GM19035 (cell line): ENCODE measurements at regions not wholly inside any gene's neighbourhood (a gene's known extent, or its start where the extent isn't known, plus 50 kb on each side); places are given as distances from the start of the nearest gene placed in this dataset.
"Not testable (repeated sequence)": the region's sequence is repeated elsewhere in the genome, so short reads cannot be mapped to it uniquely, and the experiment has no call there.

ENCODE experiments used
- ATAC-seq: cut with Tn5 transposase; IDR thresholded peaks from one replicate; pipeline ENCODE4 v1.9.1; 2021; ENCODE audit not compliant: unreplicated experiment

- no peak for ATAC-seq
These were observed 142.5 kb downstream of the LCA5 start for GRCh38 chr6:79394690-79395089.

DNA sequence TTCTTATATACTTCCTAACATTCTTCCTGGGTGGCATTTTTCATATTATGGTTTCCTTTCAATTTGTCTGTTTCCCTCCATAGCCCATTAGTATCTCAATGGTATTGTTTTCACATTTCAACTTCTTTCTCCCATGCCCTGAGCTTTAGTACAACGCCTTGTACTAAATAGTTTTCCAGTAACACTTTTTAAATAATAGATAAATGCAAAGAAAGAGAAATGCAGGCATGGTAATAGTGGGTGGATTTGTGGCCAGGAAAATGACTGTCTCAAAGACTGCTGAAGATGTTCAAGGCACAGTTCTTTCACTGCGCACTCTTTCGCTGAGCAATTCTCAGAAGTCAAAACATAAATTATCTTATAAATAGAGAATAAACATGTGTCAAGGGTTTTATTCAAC lies 145.1 kb downstream of the LCA5 start:
- no peak for ATAC-seq

- ATAC-seq, result no peak
These were observed 145.8 kb downstream of the LCA5 start for GRCh38 chr6:79391480-79391879.

DNA sequence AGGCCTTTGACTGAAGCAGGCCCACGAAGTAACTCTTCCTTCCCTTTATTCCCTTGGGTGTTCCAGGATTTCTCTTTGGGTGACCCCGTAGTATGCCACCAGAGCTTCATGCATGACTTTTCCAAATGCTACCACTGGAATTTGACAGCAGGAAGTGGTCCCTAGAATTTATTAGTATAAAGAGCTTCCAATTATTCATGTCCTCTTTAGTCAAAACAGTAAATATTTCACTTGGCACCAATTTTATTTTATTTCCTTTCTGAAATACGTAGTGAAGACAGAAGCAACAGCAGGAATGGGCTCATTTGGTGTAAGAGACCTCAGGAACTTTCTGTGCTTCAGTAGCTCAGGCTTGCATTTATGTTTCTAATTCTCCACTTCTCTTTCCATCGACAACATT lies 151.3 kb downstream of the LCA5 start:
- no peak for ATAC-seq

GRCh38 chr6:79385333-79385732 lies 150.9 kb upstream of the HMGN3 start:
- no peak for ATAC-seq

DNA sequence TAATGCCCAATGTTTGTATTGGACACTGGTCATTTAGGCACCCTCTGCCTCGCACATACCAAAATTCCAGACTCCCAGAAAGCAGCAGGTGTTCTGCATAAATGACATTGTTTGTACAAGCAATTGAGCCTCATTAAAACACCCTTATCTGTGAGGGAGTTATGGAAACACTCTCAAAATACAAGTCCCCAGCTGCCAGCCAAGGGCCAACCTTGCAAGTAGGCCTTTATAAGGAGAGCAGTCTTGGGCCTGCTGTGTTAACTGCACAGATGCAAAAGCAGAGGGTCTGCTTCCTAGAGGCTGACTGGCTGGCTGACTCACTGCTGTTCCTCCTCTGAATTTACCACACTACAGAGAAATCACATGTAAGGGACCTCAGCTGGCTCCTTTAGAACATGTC lies 150.4 kb upstream of the HMGN3 start:
- no peak for ATAC-seq

GRCh38 chr6:79378957-79379356 lies 144.5 kb upstream of the HMGN3 start:
- ATAC-seq, result no peak

- ATAC-seq, result no peak
These were observed 143.4 kb upstream of the HMGN3 start for GRCh38 chr6:79377888-79378348.

- no peak for ATAC-seq
These were observed 142.6 kb upstream of the HMGN3 start for GRCh38 chr6:79377047-79377446.

DNA sequence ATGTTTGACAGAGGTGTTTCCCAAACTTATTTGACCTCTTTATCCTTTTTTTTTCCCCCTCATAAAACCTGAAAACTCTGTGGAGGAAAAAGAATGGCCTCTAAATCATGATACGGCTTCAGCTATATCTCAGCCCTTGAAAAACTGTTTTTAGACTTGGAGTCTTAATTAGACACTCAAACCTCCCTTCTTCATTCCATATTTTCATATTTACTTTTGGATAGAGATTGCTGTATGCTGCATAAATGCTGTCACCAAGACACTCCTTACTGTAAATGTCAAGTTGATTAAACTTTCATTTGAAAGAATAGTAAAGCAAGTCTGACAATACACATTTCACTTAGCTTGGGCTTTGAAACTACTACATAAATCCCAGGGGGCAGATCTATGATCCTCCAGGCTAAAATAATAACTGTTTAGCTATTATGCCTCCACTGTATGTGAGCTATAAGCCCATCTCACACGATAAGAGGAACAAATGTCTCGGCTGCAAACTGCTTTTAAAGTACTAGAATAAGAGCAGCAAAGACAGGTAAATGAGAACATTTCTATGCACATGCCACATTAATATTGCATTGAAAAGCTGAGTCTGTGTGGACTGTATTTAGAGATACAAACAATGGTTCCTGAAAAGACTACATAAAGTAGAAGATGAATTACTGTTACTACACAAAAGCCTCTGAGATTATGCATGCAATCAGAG lies 141.3 kb upstream of the HMGN3 start:
- no peak for ATAC-seq

DNA sequence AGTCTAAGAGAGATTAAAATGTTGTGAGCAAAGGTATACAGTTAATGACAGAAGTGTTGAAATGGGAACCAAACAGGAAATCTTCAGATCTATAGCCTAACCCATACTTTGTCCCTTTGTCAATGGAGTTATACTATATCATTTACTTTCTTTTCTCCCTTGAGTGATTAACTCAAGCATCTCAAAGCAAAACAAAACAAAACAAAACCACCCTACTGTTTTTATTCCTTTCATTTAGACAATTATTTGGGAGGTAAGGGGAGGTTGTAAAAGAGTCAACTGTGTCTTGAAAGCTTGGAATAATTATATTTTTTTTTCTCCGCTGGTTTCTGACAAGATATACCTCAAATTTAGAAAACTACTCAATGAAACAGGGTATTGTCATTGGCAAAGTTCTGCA lies 139.8 kb upstream of the HMGN3 start:
- ATAC-seq, result no peak

GRCh38 chr6:79373880-79374279 lies 139.4 kb upstream of the HMGN3 start:
- no peak for ATAC-seq

DNA sequence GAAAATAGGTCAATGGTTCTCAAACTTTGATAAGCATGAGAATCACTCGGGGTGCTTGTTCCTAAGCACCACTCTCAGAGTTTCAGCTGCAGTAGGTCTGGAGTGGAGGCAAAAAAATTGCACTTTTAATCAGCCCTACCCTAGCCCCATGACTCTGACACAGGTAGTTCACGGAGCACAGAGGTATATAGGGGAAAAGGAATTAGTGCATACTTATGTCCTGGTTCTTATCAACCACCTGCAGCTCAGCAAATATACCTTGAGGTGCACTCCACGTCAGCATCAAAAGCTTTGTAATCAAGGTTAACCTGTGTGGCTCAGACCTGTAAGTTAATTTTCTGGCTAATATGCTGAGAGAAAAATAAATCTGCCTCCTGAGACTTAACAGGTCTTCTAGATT lies 138.8 kb upstream of the HMGN3 start:
- no peak for ATAC-seq

GRCh38 chr6:79372757-79373156 lies 138.3 kb upstream of the HMGN3 start:
- no peak for ATAC-seq

- no peak for ATAC-seq
These were observed 134.5 kb upstream of the HMGN3 start for GRCh38 chr6:79369026-79369425.

GRCh38 chr6:79363441-79363840 lies 129.0 kb upstream of the HMGN3 start:
- not testable (repeated sequence) for ATAC-seq

DNA sequence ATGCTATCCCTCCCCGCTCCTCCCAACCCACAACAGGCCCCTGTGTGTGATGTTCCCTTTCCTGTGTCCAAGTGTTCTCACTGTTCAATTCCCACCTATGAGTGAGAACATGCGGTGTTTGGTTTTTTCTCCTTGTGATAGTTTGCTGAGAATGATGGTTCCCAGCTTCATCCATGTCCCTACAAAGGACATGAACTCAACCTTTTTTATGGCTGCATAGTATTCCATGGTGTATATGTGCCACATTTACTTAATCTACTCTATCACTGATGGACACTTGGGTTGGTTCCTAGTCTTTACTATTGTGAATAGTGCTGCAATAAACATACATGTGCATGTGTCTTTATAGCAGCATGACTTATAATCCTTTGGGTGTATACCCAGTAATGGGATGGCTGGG lies 126.6 kb upstream of the HMGN3 start:
- not testable (repeated sequence) for ATAC-seq

DNA sequence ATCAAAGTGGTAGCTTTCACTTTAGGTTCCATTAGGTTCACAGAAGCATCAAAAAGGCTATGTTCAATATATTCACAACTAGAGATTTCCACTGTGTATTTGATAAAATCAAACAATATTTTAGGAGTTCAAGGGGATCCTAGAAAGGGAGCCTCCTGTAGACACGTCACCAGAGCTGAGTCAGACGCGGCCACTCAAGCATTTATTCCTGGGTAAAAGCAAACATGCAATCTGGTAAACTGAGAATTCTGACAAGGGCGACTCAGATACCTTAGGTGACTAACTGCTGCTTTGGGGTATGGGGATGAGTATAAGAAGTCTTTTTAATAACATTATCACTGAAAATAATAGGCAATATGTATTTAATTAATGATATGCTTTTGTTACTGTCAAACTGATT lies 118.7 kb upstream of the HMGN3 start:
- ATAC-seq, result no peak

DNA sequence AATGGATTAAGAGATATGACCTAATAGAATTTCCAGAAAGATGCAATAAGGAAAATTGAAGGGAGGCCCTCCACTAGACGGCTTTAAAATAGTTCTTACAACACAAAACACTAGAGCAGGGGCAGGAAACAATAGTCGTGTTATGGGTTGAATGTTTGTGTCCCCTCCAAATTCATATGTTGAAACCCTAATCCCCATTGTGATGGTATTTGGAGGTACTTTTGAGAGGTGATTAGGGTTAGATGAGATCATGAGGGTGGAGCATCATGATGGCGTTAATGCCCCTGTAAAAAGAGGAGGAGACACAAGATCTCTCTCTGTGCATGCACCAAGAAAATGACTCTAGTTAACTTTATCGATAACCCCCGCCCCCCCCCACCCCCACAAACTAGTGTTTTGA lies 104.0 kb upstream of the HMGN3 start:
- no peak for ATAC-seq

- ATAC-seq, result peak; percentile 88
These were observed 100.7 kb upstream of the HMGN3 start for GRCh38 chr6:79335133-79335674.

DNA sequence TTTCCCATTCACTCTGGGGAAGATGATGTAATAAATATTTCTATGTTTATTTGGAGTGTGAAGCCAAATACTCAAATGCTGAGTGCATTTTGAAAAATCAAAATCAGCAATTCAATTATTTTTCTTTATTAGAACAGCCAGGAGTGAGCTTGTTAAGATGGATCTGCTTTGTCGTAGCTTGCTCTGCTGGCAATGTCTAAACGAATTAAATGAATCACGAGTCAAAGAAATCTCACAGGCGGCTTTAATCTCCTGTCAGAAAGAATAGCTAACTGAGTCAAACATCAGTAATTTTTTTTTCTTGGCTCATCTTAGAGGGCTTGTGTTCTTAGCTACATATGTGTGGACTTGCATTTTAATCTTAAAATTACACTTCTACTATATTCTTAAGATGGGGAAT lies 100.2 kb upstream of the HMGN3 start:
- ATAC-seq, result no peak

GRCh38 chr6:79330704-79331103 lies 96.2 kb upstream of the HMGN3 start:
- ATAC-seq, result no peak

GRCh38 chr6:79313254-79313653 lies 78.8 kb upstream of the HMGN3 start:
- ATAC-seq, result no peak
